HG03280 (cell line): ENCODE measurements at regions not wholly inside any gene's neighbourhood (a gene's known extent, or its start where the extent isn't known, plus 50 kb on each side); places are given as distances from the start of the nearest gene placed in this dataset.

Experiments
- ATAC-seq: cut with Tn5 transposase; IDR thresholded peaks from one replicate; pipeline ENCODE4 v1.9.1; 2021; ENCODE audit warnings: mild to moderate bottlenecking, moderate library complexity; ENCODE audit not compliant: unreplicated experiment

- ATAC-seq, result no peak
Measured at GRCh38 chr15:98381446-98381845, 266.9 kb upstream of the IGF1R start.

GRCh38 chr15:98382139-98382538 lies 266.2 kb upstream of the IGF1R start:
- no peak for ATAC-seq

GRCh38 chr15:98383571-98383970 lies 264.8 kb upstream of the IGF1R start:
- ATAC-seq, result no peak

DNA sequence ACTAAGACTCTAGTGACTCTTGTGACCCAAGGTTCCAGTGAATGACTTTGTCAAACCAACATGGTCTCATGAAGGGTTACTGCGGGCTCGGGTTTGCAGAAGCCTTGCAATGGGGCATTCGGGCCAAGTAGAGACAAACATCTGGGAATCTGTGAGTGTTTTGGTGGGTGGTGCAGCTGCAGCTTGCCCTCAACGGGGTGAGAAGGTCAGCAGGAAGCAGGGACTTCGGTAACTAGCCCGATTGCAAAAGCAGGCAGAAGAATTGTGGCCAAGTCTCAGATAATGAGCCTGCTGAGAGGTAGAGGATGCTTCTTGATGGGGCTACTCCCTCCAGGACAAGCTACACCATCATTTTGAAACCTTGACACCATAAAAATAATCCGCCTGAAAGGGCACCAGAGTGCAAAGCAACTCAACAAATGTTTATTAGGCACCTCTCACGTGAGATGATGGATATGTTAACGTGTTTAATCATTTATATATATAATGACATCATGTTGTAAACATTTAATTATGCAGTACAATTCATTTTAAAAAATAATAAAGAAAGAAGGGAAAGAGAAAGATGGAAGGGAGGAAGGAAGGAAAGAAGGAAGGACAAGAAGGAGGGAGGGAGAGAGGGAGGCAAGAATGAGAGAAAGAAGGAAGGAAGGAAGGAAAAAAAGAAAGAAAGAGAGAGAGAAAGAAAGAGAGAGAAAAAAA lies 263.9 kb upstream of the IGF1R start:
- no peak for ATAC-seq

DNA sequence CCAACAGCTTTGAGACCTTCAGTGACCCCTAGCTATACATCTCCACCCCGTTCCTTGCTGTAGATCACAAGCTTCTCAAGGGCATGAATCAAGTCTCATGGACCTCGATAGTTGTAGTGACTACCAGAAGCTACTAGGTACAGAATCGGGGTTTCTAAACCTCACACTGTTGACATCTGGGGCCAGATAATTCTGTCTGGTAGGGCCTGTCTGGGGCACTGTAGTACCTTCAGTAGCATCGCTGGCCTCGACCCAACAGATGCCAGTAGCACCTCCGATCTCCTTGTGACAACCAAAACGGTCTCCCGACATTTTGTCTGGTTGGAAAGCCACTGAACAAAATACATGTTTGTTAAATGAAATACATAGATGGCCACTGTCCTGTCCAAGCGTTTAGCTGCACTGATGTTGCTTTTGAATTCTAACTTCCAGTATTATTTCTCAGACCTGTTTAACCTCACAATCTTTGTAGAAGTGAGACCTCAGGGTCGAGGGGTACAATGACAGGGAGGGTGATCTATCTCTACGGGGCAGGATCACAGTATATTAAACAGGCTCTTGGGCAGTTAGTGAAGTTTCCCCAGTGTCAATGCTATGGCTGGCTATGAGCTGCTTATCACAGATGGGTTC lies 262.5 kb upstream of the IGF1R start:
- no peak for ATAC-seq

GRCh38 chr15:98386561-98386960 lies 261.8 kb upstream of the IGF1R start:
- no peak for ATAC-seq

DNA sequence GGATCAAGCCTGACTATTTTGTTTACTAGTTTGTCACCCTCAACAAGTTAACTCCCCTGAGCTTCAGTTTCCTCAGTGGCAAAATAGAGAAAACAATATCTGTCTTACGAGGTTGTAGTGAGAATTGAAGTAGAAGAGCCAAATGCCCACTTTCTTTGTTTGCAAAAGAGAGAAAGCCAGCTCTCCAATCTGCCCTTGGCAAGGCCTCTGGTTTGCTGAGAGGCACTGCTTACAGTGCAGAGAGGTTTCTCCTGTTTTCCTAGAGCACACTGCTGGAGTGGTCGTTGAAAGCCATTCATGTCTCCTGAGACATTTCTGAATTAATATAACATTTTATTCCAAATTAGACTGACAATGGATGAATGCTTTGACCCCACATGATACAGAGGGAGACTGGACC lies 260.5 kb upstream of the IGF1R start:
- no peak for ATAC-seq

- ATAC-seq, result no peak
Measured at GRCh38 chr15:98390946-98391530, 257.3 kb upstream of the IGF1R start.

GRCh38 chr15:98391568-98391967 lies 256.8 kb upstream of the IGF1R start:
- ATAC-seq, result no peak

DNA sequence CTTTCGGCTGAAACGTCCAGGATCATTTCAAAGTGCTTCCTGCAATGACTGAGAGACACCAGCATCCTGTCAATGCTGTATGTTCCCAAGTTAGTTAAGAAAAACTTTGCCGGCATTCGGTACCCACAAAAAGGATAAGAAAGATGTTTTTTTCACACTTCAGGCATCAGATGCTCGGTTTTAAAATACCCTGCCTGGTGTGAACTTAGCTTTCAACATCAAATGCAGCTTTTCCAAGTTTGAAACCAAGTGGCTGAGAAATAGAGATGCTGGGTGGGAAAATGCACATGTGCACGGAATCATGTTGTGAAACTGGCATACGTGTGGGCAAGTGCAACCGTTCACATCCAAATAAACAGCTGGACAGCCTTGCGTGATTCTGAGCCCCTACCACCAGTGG lies 254.9 kb upstream of the IGF1R start:
- no peak for ATAC-seq

DNA sequence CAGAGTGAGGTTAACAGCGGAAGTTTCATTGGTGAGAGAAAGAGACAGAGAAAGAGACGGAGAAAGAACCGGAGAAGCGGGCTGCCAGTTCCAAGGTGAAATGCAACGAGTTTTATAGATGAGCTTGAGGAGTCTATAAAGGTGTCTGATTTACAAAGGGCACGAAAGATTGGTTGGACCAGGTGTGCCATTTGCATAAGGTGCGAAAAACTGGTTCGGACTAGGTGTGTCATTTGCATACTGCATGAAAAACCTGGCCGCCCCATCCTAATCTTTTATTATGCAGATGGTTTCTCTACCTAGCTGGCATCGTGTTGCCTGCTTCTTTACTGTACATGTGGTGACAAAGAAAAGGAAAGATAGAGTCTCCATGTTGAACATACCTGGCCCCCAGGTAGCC lies 253.8 kb upstream of the IGF1R start:
- no peak for ATAC-seq

GRCh38 chr15:98395974-98396610 lies 252.2 kb upstream of the IGF1R start:
- no peak for ATAC-seq

DNA sequence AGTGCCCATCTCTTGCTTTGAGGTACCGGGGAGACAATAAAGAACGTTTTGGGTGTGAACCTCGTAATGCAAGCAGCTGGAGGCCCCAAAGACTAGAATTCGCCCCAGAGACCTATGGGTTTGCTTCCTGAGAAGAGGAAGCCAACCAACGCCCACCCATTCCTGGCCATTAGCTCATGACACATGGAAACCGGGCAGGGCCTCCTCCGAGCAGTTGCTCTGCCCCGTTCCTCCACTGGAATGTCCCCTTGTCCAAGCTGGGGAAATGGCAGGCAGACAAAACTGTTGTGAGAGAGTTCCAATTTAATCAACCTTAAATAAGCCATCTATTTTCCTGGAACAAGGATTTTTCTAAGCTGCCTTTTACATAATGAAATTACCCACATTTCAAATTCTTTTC lies 250.9 kb upstream of the IGF1R start:
- ATAC-seq, result no peak

GRCh38 chr15:98398056-98398455 lies 250.3 kb upstream of the IGF1R start:
- ATAC-seq, result no peak

DNA sequence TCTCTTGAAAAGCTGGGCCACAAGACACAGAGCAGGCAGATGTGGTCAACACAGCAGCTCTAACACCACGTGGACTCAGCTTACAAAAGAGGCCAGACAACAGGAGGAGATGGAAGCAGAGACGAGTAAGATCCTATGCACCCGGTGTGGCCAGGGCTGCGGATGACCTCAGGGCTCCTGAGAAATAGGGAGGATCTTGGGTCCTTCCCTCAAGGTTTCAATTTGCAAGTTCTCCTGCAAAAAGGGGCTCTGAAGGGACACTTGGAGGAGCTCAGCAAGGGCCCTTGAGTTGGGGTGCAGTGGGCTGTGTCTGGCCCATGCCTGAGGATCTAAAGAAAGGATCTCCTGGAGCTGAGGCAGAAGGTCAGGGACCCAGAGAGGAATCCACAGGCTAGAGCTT lies 249.5 kb upstream of the IGF1R start:
- ATAC-seq, result no peak

- no peak for ATAC-seq
Measured at GRCh38 chr15:98400120-98400519, 248.2 kb upstream of the IGF1R start.

- no peak for ATAC-seq
Measured at GRCh38 chr15:98401029-98401428, 247.3 kb upstream of the IGF1R start.

- ATAC-seq, result no peak
Measured at GRCh38 chr15:98402486-98402885, 245.9 kb upstream of the IGF1R start.

- ATAC-seq, result no peak
Measured at GRCh38 chr15:98403169-98403568, 245.2 kb upstream of the IGF1R start.

DNA sequence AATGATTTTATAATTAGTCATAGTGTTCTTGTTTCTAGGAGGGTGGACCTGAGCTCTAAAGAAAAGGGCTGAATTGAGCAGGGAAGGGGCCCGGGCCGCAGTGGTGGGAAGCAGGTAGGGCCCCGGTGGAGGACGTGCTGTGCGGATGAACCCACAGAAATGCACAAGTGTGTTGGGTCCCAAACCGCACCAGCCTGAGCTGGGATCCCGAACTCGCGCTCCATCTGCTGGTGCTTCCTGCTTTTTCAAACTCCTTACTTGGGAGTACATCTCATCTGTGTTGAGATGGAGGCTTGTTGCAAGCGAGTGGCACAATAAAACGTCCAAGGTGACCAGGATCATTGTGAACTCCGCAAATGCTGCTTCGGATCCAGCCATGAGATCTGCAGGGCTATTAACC lies 244.8 kb upstream of the IGF1R start:
- ATAC-seq, result no peak

DNA sequence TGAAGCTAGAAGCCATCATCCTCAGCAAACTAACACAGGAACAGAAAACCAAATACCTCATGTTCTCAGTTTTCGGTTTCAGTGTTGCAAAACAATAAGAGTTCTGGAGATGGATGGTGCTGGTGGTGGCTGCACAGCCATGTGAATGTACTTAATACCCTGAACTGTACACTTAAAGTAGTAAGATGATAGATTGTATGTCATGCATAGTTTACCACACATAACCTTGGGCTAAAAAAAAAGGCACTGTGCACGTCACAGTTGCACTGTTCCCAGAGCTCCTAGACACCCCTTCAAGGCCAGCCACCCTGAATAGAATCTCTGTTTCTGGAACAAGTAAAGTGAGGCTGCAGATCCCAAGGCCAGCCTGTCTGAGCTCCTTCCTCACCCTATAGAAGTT lies 243.3 kb upstream of the IGF1R start:
- no peak for ATAC-seq

- ATAC-seq, result no peak
Measured at GRCh38 chr15:98408231-98408630, 240.1 kb upstream of the IGF1R start.
